CD8-positive, alpha-beta memory T cell (primary cell): ENCODE measurements at regions not wholly inside any gene's neighbourhood (a gene's known extent, or its start where the extent isn't known, plus 50 kb on each side); places are given as distances from the start of the nearest gene placed in this dataset.
A peak's percentile ranks its signal among the peaks of the same experiment; 100 is the strongest.

Source experiments
- CTCF ChIA-PET: fragments of 350-600 bp; sonication (Branson Sonifier 250); formaldehyde crosslinking; loops from one replicate; lab custom pipeline; 2021; ENCODE audit warnings: antibody characterized with exemption; lab: Charles Lee
- POLR2A ChIA-PET: fragments of 350-600 bp; sonication (Branson Sonifier 250); formaldehyde crosslinking; loops from one replicate; lab custom pipeline; 2021; ENCODE audit warnings: antibody characterized with exemption; lab: Charles Lee
- DNase-seq, 5 donors: peaks; one replicate each; pipeline versions ENCODE4 v3.0.0 to v3.0.0-alpha.2; 2020 to 2022; ENCODE audit warnings: mixed read lengths in 1 of 5
- H3K27ac ChIP-seq: one replicate; pipeline ENCODE4 v1.7.0; 2013; ENCODE audit warnings: low read depth, mild to moderate bottlenecking, low read length, moderate library complexity
- H3K27me3 ChIP-seq: 2 replicates; pipeline ENCODE4 v1.7.0; 2013; ENCODE audit warnings: low read length, mild to moderate bottlenecking; ENCODE audit not compliant: insufficient read depth, poor library complexity, severe bottlenecking
- H3K36me3 ChIP-seq: 2 replicates; pipeline ENCODE4 v1.7.0; 2013; ENCODE audit warnings: mild to moderate bottlenecking, low read length, moderate library complexity; ENCODE audit not compliant: insufficient read depth
- H3K4me1 ChIP-seq: 2 replicates; pipeline ENCODE4 v1.7.0; 2013; ENCODE audit warnings: mild to moderate bottlenecking, low read length, moderate library complexity; ENCODE audit not compliant: insufficient read depth
- H3K4me3 ChIP-seq: 2 replicates; pipeline ENCODE4 v1.7.0; 2013; ENCODE audit warnings: mild to moderate bottlenecking, low read length
- H3K9me3 ChIP-seq: 2 replicates; pipeline ENCODE4 v1.7.0; 2013; ENCODE audit warnings: mild to moderate bottlenecking, low read length
- H3K27ac Mint-ChIP-seq, 8 donors: one replicate each; pipeline ENCODE4 v1.8.0; 2020 to 2021; ENCODE audit warnings: mixed read lengths in 8 of 8, mild to moderate bottlenecking in 6 of 8, inconsistent platforms in 3 of 8, moderate library complexity in 3 of 8
- H3K27me3 Mint-ChIP-seq, 2 donors: one replicate each; pipeline ENCODE4 v1.8.0; 2020 to 2021; ENCODE audit warnings: mixed read lengths in 2 of 2, mild to moderate bottlenecking in 1 of 2, moderate library complexity in 1 of 2
- H3K36me3 Mint-ChIP-seq, 3 donors: one replicate each; pipeline ENCODE4 v1.8.0; 2020 to 2021; ENCODE audit warnings: mixed read lengths in 3 of 3, inconsistent platforms in 1 of 3, mild to moderate bottlenecking in 1 of 3
- H3K4me1 Mint-ChIP-seq, 3 donors: one replicate each; pipeline ENCODE4 v1.8.0; 2020 to 2021; ENCODE audit warnings: mixed read lengths in 3 of 3, inconsistent platforms in 1 of 3, mild to moderate bottlenecking in 1 of 3
- H3K4me3 Mint-ChIP-seq, 7 donors: one replicate each; pipeline ENCODE4 v1.8.0; 2020 to 2021; ENCODE audit warnings: mixed read lengths in 7 of 7, mild to moderate bottlenecking in 6 of 7, moderate library complexity in 4 of 7, inconsistent platforms in 2 of 7
- H3K9me3 Mint-ChIP-seq, 5 donors: one replicate each; pipeline ENCODE4 v1.8.0; 2020 to 2022; ENCODE audit warnings: mixed read lengths in 5 of 5, mild to moderate bottlenecking in 3 of 5, moderate library complexity in 2 of 5, inconsistent platforms in 1 of 5

DNA sequence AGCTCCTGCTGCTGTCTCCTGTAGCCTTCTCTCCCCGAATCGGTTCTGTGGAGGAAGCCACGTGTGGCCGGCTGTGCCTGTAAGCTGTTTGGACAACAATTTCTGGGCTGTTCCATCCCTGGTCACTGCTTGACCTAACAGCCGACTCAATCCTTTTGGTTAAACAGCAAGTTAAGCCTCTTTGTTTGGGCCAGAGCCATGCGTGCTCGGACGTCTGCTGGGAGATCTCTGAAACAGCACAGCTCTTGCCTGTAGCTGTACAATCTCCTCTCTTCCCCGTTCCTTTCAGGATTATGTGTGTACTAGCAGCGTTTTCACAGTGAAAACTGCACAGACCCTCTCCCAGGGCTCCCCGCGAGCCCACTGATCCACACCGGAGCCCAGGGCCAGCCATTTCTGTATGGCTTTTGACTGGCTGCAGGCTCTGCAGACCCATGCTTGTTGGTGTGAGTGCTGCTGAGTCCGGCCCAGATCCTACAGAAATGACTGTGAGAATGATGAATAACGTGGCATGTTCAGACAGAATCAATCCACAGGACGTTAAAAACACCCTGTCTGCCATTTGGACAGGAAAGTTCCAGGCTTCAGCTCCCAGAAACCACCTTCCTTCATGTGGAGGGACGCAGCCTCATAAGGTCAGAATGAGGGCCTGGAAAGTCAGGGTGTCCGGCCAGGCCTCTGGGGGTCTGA, 428.6 kb upstream of the ADARB2 start:
- Mint-ChIP-seq H3K27ac (no peak overlapping the region), H3K4me3 (no peak overlapping the region), H3K27me3 (peaks cover 0 to 2% of the 10 kb centered on the region in 2 donors), H3K36me3 (no peaks in the 10 kb centered on the region), H3K4me1 (no peaks in the 10 kb centered on the region), H3K9me3 (peaks cover 0 to 6% (median 0%) of the 10 kb centered on the region in 5 donors)
- POLR2A ChIA-PET: no interaction called here
- H3K27me3 ChIP-seq: no peaks in the 10 kb centered on the region
- no peak overlapping the region for H3K27ac ChIP-seq
- no peaks in the 10 kb centered on the region for H3K36me3 ChIP-seq
- CTCF ChIA-PET: no interaction called here
- H3K9me3 ChIP-seq: no peaks in the 10 kb centered on the region
- H3K4me3 ChIP-seq: no peak overlapping the region
- H3K4me1 ChIP-seq: no peaks in the 10 kb centered on the region
- no peak for DNase-seq

DNA sequence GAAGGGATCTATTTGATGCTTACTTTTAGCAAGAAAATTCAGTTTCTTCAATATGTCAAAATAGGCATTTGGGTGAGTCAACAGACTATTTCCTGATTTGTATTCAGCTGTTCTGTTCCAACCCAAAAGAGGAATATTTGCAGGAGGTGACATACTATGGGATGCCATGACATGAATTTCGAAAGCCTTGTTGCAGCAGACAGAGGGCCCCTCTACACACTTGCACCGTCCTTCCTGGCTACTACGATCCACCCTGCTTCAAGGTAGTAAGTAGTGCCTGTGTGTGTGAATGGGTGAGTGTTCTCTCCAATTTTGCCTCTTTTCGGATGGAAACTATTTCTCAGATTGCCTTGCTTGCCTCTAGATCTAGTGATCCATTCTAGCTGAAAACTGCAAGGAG, 413.0 kb upstream of the ADARB2 start:
- DNase-seq: no peak
- Mint-ChIP-seq H3K4me3 (no peak overlapping the region), H3K4me1 (no peaks in the 10 kb centered on the region), H3K9me3 (peaks cover 0 to 3% (median 0%) of the 10 kb centered on the region in 5 donors), H3K27ac (peak overlapping the region in 1 of 8 donors; percentile 42), H3K27me3 (peaks cover 0 to 3% of the 10 kb centered on the region in 2 donors), H3K36me3 (no peaks in the 10 kb centered on the region)
- Histone ChIP-seq H3K27ac (no peak overlapping the region), H3K36me3 (no peaks in the 10 kb centered on the region), H3K4me1 (no peaks in the 10 kb centered on the region), H3K27me3 (no peaks in the 10 kb centered on the region), H3K9me3 (no peaks in the 10 kb centered on the region), H3K4me3 (no peak overlapping the region)
- CTCF ChIA-PET: no interaction called here
- POLR2A ChIA-PET: no interaction called here

DNA sequence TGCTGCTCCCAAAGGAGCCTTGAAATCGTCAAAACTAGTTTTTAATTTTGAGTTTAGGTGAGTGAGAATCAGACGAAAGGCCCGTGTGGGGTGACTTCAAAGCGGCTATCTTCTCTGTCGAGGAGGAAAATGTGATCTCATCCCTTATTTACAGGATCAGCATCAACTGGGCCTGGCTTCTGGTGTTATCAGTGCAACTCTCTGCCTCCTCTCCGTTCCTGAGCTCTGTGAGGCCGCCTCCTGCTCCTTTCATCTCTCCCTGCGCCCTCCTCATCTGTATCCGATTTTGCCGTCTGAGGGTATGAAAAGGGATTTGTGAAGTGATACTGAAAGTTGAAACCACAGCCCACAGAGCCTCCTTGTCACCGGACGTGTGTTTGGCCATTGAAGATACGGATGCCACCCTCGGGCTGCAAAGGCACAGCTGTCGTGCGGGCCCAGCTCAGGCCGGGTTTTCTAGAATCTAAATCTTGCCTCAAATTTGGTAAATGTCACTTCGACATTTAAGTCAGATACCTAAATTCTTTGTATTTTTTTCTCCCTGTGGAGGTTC, 408.7 kb upstream of the ADARB2 start:
- peaks cover 0 to 3% (median 0%) of the 10 kb centered on the region in 5 donors for H3K9me3 Mint-ChIP-seq
- no peaks in the 10 kb centered on the region for H3K9me3 ChIP-seq
- H3K27me3 Mint-ChIP-seq: peaks cover 0 to 8% of the 10 kb centered on the region in 2 donors
- H3K4me1 Mint-ChIP-seq: no peaks in the 10 kb centered on the region
- ChIA-PET CTCF (no interaction called here), POLR2A (no interaction called here)
- H3K4me3 ChIP-seq: no peak overlapping the region
- no peaks in the 10 kb centered on the region for H3K4me1 ChIP-seq
- H3K27ac ChIP-seq: no peak overlapping the region
- H3K27me3 ChIP-seq: no peaks in the 10 kb centered on the region
- H3K36me3 Mint-ChIP-seq: no peaks in the 10 kb centered on the region
- no peak for DNase-seq
- H3K36me3 ChIP-seq: no peaks in the 10 kb centered on the region
- no peak overlapping the region for H3K4me3 Mint-ChIP-seq
- H3K27ac Mint-ChIP-seq: no peak overlapping the region

DNA sequence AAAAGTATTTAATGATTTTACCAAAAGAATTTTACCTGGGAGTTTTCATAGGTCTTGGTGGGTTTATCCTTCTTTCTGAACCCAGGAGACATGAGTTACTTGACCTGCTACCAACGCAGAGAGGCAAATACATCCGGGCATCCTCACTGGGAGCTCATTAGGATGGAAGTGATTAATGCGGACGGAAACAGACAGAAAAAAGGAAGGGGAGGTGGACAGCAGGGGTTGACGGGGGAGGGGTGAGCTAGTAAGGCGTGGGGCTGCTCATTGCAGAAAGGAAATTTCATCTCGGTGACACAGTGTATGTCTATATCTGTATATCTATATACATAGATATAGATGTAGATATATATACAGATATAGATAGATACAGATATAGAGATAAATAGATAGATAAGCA, 408.2 kb upstream of the ADARB2 start:
- no peak overlapping the region for H3K4me3 ChIP-seq
- no peak overlapping the region for H3K4me3 Mint-ChIP-seq

DNA sequence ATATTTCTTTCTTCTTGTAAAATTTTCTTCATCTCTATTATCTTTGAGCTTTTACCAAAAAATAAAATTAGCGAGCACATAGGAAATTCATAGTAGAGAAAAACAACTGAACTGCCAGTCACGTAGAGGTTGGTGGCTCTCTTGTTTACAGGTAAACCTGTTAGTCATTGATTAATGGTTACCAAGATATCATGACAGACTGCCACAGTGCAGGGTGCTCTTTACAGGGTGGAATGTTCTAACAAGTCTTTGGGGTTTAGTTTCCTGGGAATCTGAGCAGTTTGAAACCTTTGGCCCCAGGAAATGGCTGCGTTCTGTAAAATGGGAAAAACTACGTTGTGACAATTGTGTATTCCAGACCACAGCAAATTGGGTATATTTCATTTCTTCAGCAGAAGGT, 407.3 kb upstream of the ADARB2 start:
- H3K27me3 Mint-ChIP-seq: peaks cover 0 to 9% of the 10 kb centered on the region in 2 donors

More for the DNA sequence above, 408.2 kb upstream of the ADARB2 start:
- no peaks in the 10 kb centered on the region for H3K36me3 Mint-ChIP-seq
- Histone ChIP-seq H3K27ac (no peak overlapping the region), H3K4me1 (no peaks in the 10 kb centered on the region), H3K9me3 (no peaks in the 10 kb centered on the region), H3K27me3 (no peaks in the 10 kb centered on the region), H3K36me3 (no peaks in the 10 kb centered on the region)
- no peak overlapping the region for H3K27ac Mint-ChIP-seq
- no peaks in the 10 kb centered on the region for H3K4me1 Mint-ChIP-seq
- no peak for DNase-seq
- CTCF ChIA-PET: no interaction called here
- peaks cover 0 to 3% (median 0%) of the 10 kb centered on the region in 5 donors for H3K9me3 Mint-ChIP-seq
- peaks cover 0 to 9% of the 10 kb centered on the region in 2 donors for H3K27me3 Mint-ChIP-seq
- POLR2A ChIA-PET: no interaction called here

DNA sequence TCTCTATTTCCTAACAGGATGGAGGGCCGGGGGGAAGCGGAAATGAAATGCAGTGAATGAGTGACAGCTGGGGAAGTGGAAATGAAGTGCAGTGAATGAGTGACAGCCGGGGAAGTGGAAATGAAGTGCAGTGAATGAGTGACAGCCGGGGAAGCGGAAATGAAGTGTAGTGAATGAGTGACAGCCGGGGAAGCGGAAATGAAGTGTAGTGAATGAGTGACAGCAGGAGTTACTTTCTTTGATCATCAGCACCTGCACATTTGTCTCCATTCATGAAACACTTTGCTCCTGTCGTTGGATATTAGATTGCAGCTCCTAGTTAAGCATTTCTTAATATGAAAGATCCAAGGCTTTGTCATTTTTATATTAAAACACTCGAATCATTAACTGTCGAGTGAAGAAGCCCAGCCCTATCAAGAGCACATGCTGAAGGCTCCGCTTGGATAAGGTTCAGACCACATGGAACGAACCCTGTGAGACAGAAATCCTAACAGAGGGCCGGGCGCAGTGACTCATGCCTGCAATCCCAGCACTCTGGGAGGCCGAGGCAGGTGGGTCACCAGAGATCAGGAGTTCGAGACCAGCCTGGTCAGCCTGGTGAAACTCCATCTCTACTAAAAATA, 406.0 kb upstream of the ADARB2 start:
- Mint-ChIP-seq H3K4me3 (no peak overlapping the region), H3K4me1 (no peaks in the 10 kb centered on the region), H3K36me3 (no peaks in the 10 kb centered on the region), H3K9me3 (peaks cover 0 to 3% (median 0%) of the 10 kb centered on the region in 5 donors), H3K27ac (no peak overlapping the region), H3K27me3 (peaks cover 0 to 8% of the 10 kb centered on the region in 2 donors)
- H3K4me1 ChIP-seq: no peaks in the 10 kb centered on the region
- CTCF ChIA-PET: no interaction called here
- no peaks in the 10 kb centered on the region for H3K36me3 ChIP-seq
- H3K4me3 ChIP-seq: no peak overlapping the region
- POLR2A ChIA-PET: no interaction called here
- no peaks in the 10 kb centered on the region for H3K27me3 ChIP-seq
- no peak overlapping the region for H3K27ac ChIP-seq
- no peaks in the 10 kb centered on the region for H3K9me3 ChIP-seq
- no peak for DNase-seq

More for the DNA sequence above, 407.3 kb upstream of the ADARB2 start:
- CTCF ChIA-PET: no interaction called here
- Histone ChIP-seq H3K9me3 (no peaks in the 10 kb centered on the region), H3K36me3 (no peaks in the 10 kb centered on the region), H3K27me3 (no peaks in the 10 kb centered on the region), H3K27ac (no peak overlapping the region), H3K4me3 (no peak overlapping the region), H3K4me1 (no peaks in the 10 kb centered on the region)
- Mint-ChIP-seq H3K4me3 (no peak overlapping the region), H3K4me1 (no peaks in the 10 kb centered on the region), H3K36me3 (no peaks in the 10 kb centered on the region), H3K9me3 (peaks cover 0 to 3% (median 0%) of the 10 kb centered on the region in 5 donors), H3K27ac (no peak overlapping the region)
- POLR2A ChIA-PET: no interaction called here
- DNase-seq: no peak

DNA sequence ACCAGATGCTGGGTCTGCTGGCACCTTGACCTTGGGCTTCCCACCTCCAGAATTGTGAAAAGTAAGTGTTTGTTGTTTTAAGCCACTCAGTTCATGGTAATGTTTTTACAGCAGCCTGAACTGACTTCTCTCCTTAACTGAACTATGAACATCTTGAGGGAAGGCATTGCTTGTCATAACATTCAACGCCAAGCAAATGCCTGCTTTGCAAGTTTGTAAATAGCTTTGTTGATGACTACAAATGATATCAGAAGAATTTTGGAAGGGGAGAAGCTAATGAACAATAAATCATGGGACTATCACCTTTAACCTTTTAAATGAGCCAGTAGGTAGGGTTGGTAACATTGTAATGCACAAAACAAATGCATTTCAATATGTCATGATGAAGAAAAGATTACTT, 402.4 kb upstream of the ADARB2 start:
- ChIA-PET CTCF (no interaction called here), POLR2A (no interaction called here)
- H3K27ac Mint-ChIP-seq: no peak overlapping the region
- H3K9me3 Mint-ChIP-seq: peaks cover 0 to 3% (median 0%) of the 10 kb centered on the region in 5 donors
- Histone ChIP-seq H3K9me3 (no peaks in the 10 kb centered on the region), H3K4me3 (no peak overlapping the region), H3K36me3 (no peaks in the 10 kb centered on the region), H3K27ac (no peak overlapping the region), H3K4me1 (no peaks in the 10 kb centered on the region), H3K27me3 (no peaks in the 10 kb centered on the region)
- no peak for DNase-seq
- no peaks in the 10 kb centered on the region for H3K36me3 Mint-ChIP-seq
- no peak overlapping the region for H3K4me3 Mint-ChIP-seq
- no peaks in the 10 kb centered on the region for H3K4me1 Mint-ChIP-seq
- H3K27me3 Mint-ChIP-seq: peaks cover 0 to 6% of the 10 kb centered on the region in 2 donors

DNA sequence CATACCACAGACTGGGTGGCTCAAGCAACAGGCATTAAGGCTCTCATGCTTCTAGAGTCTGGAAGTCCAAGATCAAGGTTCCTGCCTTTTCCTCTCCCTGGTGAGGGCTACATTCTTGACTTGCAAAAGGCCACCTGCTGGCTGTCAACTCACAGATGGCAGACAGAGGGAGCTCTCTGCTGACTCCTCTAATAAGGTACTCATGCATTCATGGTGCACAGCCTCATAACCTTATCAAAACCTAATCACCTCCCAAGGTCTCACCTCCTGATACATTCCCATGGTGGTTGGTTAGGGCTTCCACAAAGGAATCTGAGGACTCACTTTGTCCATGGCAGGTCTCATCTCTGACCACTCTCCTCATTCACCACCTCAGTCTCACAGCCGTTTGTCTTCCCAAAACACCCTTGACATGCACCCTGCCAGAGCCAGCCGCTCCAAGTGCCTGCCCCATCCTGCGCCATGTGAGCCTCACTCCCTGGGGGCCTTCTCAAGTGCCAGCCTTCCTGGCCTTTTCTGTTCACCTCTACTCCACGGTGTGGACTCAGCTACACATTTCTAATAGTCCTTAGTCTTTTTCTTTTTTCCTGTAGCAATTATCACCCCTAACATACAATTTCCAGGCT, 400.3 kb upstream of the ADARB2 start:
- ChIA-PET CTCF (no interaction called here), POLR2A (no interaction called here)
- Histone ChIP-seq H3K4me3 (no peak overlapping the region), H3K9me3 (no peaks in the 10 kb centered on the region), H3K27ac (no peak overlapping the region), H3K36me3 (no peaks in the 10 kb centered on the region), H3K4me1 (no peaks in the 10 kb centered on the region), H3K27me3 (no peaks in the 10 kb centered on the region)
- no peaks in the 10 kb centered on the region for H3K9me3 Mint-ChIP-seq
- no peak overlapping the region for H3K4me3 Mint-ChIP-seq
- DNase-seq: no peak
- peaks cover 0 to 6% of the 10 kb centered on the region in 2 donors for H3K27me3 Mint-ChIP-seq
- H3K36me3 Mint-ChIP-seq: no peaks in the 10 kb centered on the region
- H3K27ac Mint-ChIP-seq: no peak overlapping the region
- H3K4me1 Mint-ChIP-seq: no peaks in the 10 kb centered on the region
